Spleen (tissue), 7 donors: ENCODE measurements at regions not wholly inside any gene's neighbourhood (a gene's known extent, or its start where the extent isn't known, plus 50 kb on each side); places are given as distances from the start of the nearest gene placed in this dataset.

Experiments used
- POLR2A ChIP-seq, 3 donors: fragments of 450-650 bp; IDR thresholded peaks; one replicate each; pipeline ENCODE4 v1.5.1; 2017; ENCODE audit warnings: antibody characterized with exemption in 3 of 3, mild to moderate bottlenecking in 1 of 3
- TF ChIP-seq, protein P1 (sequence below), 11 experiments: fragments of 200-600 bp in 7 of 11; fragments of 450-650 bp in 4 of 11; sonication (generic) in 4 of 11; IDR thresholded peaks in 8 of 11; conservative IDR thresholded peaks in 3 of 11; 1 replicate in 7 of 11; 2 replicates in 4 of 11; pipeline versions ENCODE4 v1.4.0 to v1.8.0; 2016 to 2021; ENCODE audit warnings: antibody characterized with exemption in 11 of 11, inconsistent platforms in 4 of 11, mild to moderate bottlenecking in 1 of 11
- donor health status: DM: no; HTN: no; CAD: no; lungs with moderate emphysema.
- donor health status: DM: no; HTN: no; CAD: no.
- donor health status: DM: no; HTN: no; CAD: no.

DNA sequence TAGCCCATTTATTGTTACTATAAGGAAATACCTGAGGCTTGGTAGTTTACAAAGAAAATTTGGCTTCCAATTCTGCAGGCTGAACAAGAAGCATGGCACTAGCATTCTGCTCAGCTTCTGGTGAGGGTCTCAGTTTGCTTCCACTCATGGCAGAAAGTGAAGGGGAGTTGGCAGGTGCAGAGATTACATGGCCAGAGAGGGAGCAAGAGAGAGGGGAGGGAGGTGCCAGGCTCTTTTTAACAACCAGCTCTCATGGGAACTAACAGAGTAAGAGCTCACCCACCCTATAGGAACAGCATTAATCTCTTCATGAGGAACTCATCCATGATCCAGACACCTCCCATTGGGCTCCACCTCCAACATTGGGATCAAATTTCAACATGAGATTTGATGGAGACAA is 437.9 kb downstream of the CHL1 start:
- TF ChIP-seq, protein P1, sequence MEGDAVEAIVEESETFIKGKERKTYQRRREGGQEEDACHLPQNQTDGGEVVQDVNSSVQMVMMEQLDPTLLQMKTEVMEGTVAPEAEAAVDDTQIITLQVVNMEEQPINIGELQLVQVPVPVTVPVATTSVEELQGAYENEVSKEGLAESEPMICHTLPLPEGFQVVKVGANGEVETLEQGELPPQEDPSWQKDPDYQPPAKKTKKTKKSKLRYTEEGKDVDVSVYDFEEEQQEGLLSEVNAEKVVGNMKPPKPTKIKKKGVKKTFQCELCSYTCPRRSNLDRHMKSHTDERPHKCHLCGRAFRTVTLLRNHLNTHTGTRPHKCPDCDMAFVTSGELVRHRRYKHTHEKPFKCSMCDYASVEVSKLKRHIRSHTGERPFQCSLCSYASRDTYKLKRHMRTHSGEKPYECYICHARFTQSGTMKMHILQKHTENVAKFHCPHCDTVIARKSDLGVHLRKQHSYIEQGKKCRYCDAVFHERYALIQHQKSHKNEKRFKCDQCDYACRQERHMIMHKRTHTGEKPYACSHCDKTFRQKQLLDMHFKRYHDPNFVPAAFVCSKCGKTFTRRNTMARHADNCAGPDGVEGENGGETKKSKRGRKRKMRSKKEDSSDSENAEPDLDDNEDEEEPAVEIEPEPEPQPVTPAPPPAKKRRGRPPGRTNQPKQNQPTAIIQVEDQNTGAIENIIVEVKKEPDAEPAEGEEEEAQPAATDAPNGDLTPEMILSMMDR (IDR thresholded peaks at IDR 0.05 in 8 of 11, conservative IDR thresholded peaks at IDR 0.05 in 3 of 11) = no peak
- no peak for TF ChIP-seq POLR2A (IDR thresholded peaks at IDR 0.05)
